ENCODE measurements at regions not wholly inside any gene's neighbourhood (a gene's known extent, or its start where the extent isn't known, plus 50 kb on each side); places are given as distances from the start of the nearest gene placed in this dataset.

DNA sequence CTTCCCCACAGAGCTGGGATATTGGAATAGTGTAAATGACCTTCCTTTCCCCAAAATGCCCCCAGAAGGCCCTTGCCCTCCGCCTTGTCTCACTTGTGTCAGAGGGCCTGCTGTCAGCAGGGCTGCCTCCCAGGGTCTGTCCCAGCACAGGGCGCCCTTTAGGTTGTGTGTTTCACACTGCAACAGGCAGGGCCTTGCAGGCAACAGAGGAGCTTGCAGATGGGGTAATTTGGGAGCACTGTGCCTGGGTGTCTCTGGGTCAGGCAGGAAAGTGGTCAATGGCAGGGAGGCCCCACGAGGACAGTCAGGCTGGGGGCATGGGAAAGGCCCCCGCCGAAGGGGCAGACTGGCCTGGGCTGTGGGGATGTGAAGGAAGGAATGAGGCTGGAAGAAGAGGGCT lies 130.7 kb downstream of the ASB1 start:
- no peak for TF ChIP-seq GATA2 (IDR thresholded peaks at IDR 0.05; ENCODE audit: low read depth, low read length)
- TF ChIP-seq GATA3 (IDR thresholded peaks at IDR 0.05; ENCODE audit: low read depth, low read length): no peak

Measured in SH-SY5Y (cell line).